ENCODE measurements at regions not wholly inside any gene's neighbourhood (a gene's known extent, or its start where the extent isn't known, plus 50 kb on each side); places are given as distances from the start of the nearest gene placed in this dataset.
"Not testable (repeated sequence)": the region's sequence is repeated elsewhere in the genome, so short reads cannot be mapped to it uniquely, and the experiment has no call there.

GRCh38 chr16:52113533-52114183 lies 433.3 kb downstream of the TOX3 start:
- no peak for DNase-seq (ENCODE audit: low spot score)

- not testable (repeated sequence) for DNase-seq (ENCODE audit: low spot score)
These were observed 441.9 kb downstream of the TOX3 start for GRCh38 chr16:52104993-52105392.

- no peak for DNase-seq (ENCODE audit: low spot score)
These were observed 443.2 kb downstream of the TOX3 start for GRCh38 chr16:52103791-52104190.

GRCh38 chr16:52101246-52101645 lies 445.7 kb downstream of the TOX3 start:
- no peak for DNase-seq (ENCODE audit: low spot score)

GRCh38 chr16:52099382-52099781 lies 447.6 kb downstream of the TOX3 start:
- no peak for DNase-seq (ENCODE audit: low spot score)

- no peak for DNase-seq (ENCODE audit: low spot score)
These were observed 451.5 kb downstream of the TOX3 start for GRCh38 chr16:52095471-52095870.

- no peak for DNase-seq (ENCODE audit: low spot score)
These were observed 454.8 kb downstream of the TOX3 start for GRCh38 chr16:52092126-52092525.

GRCh38 chr16:52090080-52090479 lies 456.9 kb downstream of the TOX3 start:
- DNase-seq (ENCODE audit: low spot score), result no peak

- no peak for DNase-seq (ENCODE audit: low spot score)
These were observed 457.5 kb downstream of the TOX3 start for GRCh38 chr16:52089476-52089875.

GRCh38 chr16:52086901-52087300 lies 460.0 kb downstream of the TOX3 start:
- no peak for DNase-seq (ENCODE audit: low spot score)

- DNase-seq (ENCODE audit: low spot score), result no peak
These were observed 468.0 kb downstream of the TOX3 start for GRCh38 chr16:52078716-52079655.

GRCh38 chr16:52077607-52078006 lies 469.3 kb downstream of the TOX3 start:
- DNase-seq (ENCODE audit: low spot score), result no peak

GRCh38 chr16:52076801-52077201 lies 470.1 kb downstream of the TOX3 start:
- no peak for DNase-seq (ENCODE audit: low spot score)

GRCh38 chr16:52076332-52076731 lies 470.6 kb downstream of the TOX3 start:
- DNase-seq (ENCODE audit: low spot score), result no peak

- DNase-seq (ENCODE audit: low spot score), result no peak
These were observed 472.8 kb downstream of the TOX3 start for GRCh38 chr16:52074133-52074532.

GRCh38 chr16:52073024-52073423 lies 473.9 kb downstream of the TOX3 start:
- DNase-seq (ENCODE audit: low spot score), result no peak

- no peak for DNase-seq (ENCODE audit: low spot score)
These were observed 475.8 kb downstream of the TOX3 start for GRCh38 chr16:52071101-52071500.

- no peak for DNase-seq (ENCODE audit: low spot score)
These were observed 476.4 kb downstream of the TOX3 start for GRCh38 chr16:52070341-52071057.

- no peak for DNase-seq (ENCODE audit: low spot score)
These were observed 477.1 kb downstream of the TOX3 start for GRCh38 chr16:52069866-52070265.

- no peak for DNase-seq (ENCODE audit: low spot score)
These were observed 478.4 kb downstream of the TOX3 start for GRCh38 chr16:52068447-52069074.

GRCh38 chr16:52066962-52067361 lies 480.0 kb downstream of the TOX3 start:
- no peak for DNase-seq (ENCODE audit: low spot score)

Measured in mesenteric fat pad (tissue), 1 donor.